ENCODE measurements at regions not wholly inside any gene's neighbourhood (a gene's known extent, or its start where the extent isn't known, plus 50 kb on each side); places are given as distances from the start of the nearest gene placed in this dataset.

GRCh38 chr1:57803586-57803985 is 379.7 kb upstream of the DAB1 start:
- no peaks in the 10 kb centered on the region for H3K9me3 ChIP-seq (ENCODE audit: severe bottlenecking)
- TF ChIP-seq CTCF (IDR thresholded peaks at IDR 0.05; ENCODE audit: low read depth, low read length): no peak
- H3K27me3 ChIP-seq (ENCODE audit: insufficient read depth, low read depth, severe bottlenecking): no peaks in the 10 kb centered on the region
- H3K27ac ChIP-seq: no peak overlapping the region
- H3K36me3 ChIP-seq: no peaks in the 10 kb centered on the region
- H3K4me3 ChIP-seq (ENCODE audit: low read depth, low read length): no peak overlapping the region
- DNase-seq: no peak

GRCh38 chr1:57800376-57800775 is 376.5 kb upstream of the DAB1 start:
- no peaks in the 10 kb centered on the region for H3K27me3 ChIP-seq (ENCODE audit: insufficient read depth, low read depth, severe bottlenecking)
- peak overlapping the region; percentile 63 for H3K27ac ChIP-seq
- no peak overlapping the region for H3K4me3 ChIP-seq (ENCODE audit: low read depth, low read length)
- TF ChIP-seq CTCF (IDR thresholded peaks at IDR 0.05; ENCODE audit: low read depth, low read length): no peak
- DNase-seq: no peak
- no peaks in the 10 kb centered on the region for H3K9me3 ChIP-seq (ENCODE audit: severe bottlenecking)
- no peaks in the 10 kb centered on the region for H3K36me3 ChIP-seq

GRCh38 chr1:57799490-57800115 is 375.7 kb upstream of the DAB1 start:
- H3K36me3 ChIP-seq: no peaks in the 10 kb centered on the region
- H3K27me3 ChIP-seq (ENCODE audit: insufficient read depth, low read depth, severe bottlenecking): no peaks in the 10 kb centered on the region
- no peak overlapping the region for H3K4me3 ChIP-seq (ENCODE audit: low read depth, low read length)
- no peak for DNase-seq
- no peak for TF ChIP-seq CTCF (IDR thresholded peaks at IDR 0.05; ENCODE audit: low read depth, low read length)
- no peaks in the 10 kb centered on the region for H3K9me3 ChIP-seq (ENCODE audit: severe bottlenecking)
- peak overlapping the region; percentile 63 for H3K27ac ChIP-seq

GRCh38 chr1:57798543-57798942 is 374.7 kb upstream of the DAB1 start:
- Histone ChIP-seq H3K9me3 (ENCODE audit: severe bottlenecking) (no peaks in the 10 kb centered on the region), H3K27ac (peak overlapping the region; percentile 63), H3K4me3 (ENCODE audit: low read depth, low read length) (no peak overlapping the region), H3K27me3 (ENCODE audit: insufficient read depth, low read depth, severe bottlenecking) (no peaks in the 10 kb centered on the region), H3K36me3 (no peaks in the 10 kb centered on the region)
- TF ChIP-seq CTCF (IDR thresholded peaks at IDR 0.05; ENCODE audit: low read depth, low read length): no peak
- DNase-seq: no peak

GRCh38 chr1:57797084-57797483 is 373.2 kb upstream of the DAB1 start:
- Histone ChIP-seq H3K36me3 (no peaks in the 10 kb centered on the region), H3K27me3 (ENCODE audit: insufficient read depth, low read depth, severe bottlenecking) (no peaks in the 10 kb centered on the region), H3K27ac (peak overlapping the region; percentile 22; the same call in 1 of the 2 replicates), H3K4me3 (ENCODE audit: low read depth, low read length) (no peak overlapping the region), H3K9me3 (ENCODE audit: severe bottlenecking) (no peaks in the 10 kb centered on the region)
- no peak for DNase-seq
- no peak for TF ChIP-seq CTCF (IDR thresholded peaks at IDR 0.05; ENCODE audit: low read depth, low read length)

GRCh38 chr1:57796616-57797015 is 372.8 kb upstream of the DAB1 start:
- no peak for DNase-seq

More at GRCh38 chr1:57796616-57797015, 372.8 kb upstream of the DAB1 start:
- Histone ChIP-seq H3K9me3 (ENCODE audit: severe bottlenecking) (no peaks in the 10 kb centered on the region), H3K27me3 (ENCODE audit: insufficient read depth, low read depth, severe bottlenecking) (no peaks in the 10 kb centered on the region), H3K4me3 (ENCODE audit: low read depth, low read length) (no peak overlapping the region), H3K27ac (no peak overlapping the region), H3K36me3 (no peaks in the 10 kb centered on the region)
- TF ChIP-seq CTCF (IDR thresholded peaks at IDR 0.05; ENCODE audit: low read depth, low read length): no peak
